ENCODE measurements at regions not wholly inside any gene's neighbourhood (a gene's known extent, or its start where the extent isn't known, plus 50 kb on each side); places are given as distances from the start of the nearest gene placed in this dataset.

GRCh38 chr15:87374339-87374738 is 882.2 kb downstream of the NTRK3 start:
- in situ Hi-C loops (cut with HindIII; ENCODE audit: low sequenced_read_pairs) = no loop called here
- DNase-seq (ENCODE audit: low read depth, low spot score) = no peak

DNA sequence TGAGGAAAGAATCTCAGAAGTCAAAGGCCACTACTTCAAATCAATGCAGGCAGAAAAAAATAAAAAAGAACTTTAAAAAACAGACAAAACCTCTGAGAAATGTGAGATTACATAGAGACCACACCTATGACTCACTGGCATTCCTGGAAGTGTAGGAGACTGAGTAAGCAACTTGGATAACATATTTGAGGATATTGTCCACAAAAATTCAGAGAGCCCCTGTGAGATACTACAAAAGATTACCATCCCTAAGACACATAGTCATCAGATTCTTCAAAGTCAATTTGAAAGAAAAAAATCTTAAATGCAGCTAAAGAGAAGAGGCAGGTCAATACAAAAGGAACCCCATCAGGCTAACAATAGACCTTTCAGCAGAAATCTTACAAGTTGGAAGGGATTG is 887.3 kb downstream of the NTRK3 start:
- in situ Hi-C loops (cut with HindIII; ENCODE audit: low sequenced_read_pairs) = no loop called here
- H3K4me3 ChIP-seq (ENCODE audit: low read depth, low read length) = no peak overlapping the region
- TF ChIP-seq CTCF (IDR thresholded peaks at IDR 0.05; ENCODE audit: low read depth, low read length) = no peak
- peak; percentile 94 for DNase-seq (ENCODE audit: low read depth, low spot score)

More at GRCh38 chr15:87374339-87374738, 882.2 kb downstream of the NTRK3 start:
- H3K4me3 ChIP-seq (ENCODE audit: low read depth, low read length) = no peak overlapping the region
- no peak for TF ChIP-seq CTCF (IDR thresholded peaks at IDR 0.05; ENCODE audit: low read depth, low read length)

- H3K4me3 ChIP-seq (ENCODE audit: low read depth, low read length) = no peak overlapping the region
- in situ Hi-C loops (cut with HindIII; ENCODE audit: low sequenced_read_pairs) = no loop called here
- DNase-seq (ENCODE audit: low read depth, low spot score) = no peak
- TF ChIP-seq CTCF (IDR thresholded peaks at IDR 0.05; ENCODE audit: low read depth, low read length) = no peak
Measured at GRCh38 chr15:87368511-87368910, 888.0 kb downstream of the NTRK3 start.

GRCh38 chr15:87365186-87365585 is 891.4 kb downstream of the NTRK3 start:
- DNase-seq (ENCODE audit: low read depth, low spot score) = peak; percentile 72

DNA sequence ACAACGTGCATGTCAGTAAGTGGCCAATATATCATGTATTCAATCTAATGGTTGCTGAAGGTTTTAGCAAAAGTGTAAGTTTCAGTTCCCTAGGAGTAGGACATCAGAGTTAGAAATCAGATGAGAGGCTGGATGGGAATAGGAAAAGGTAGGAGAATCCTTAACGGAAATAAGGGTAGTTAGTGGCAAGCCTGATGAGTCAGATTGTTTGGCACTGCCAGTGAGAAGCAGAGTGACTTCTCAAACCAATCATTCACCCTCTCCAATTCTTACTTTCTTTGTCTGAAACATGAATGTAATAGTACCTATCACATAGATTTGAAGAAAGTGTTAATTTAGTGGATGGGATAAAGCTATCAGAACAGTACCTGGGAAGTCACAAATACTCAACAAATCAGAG is 894.0 kb downstream of the NTRK3 start:
- no peak overlapping the region for H3K4me3 ChIP-seq (ENCODE audit: low read depth, low read length)
- in situ Hi-C loops (cut with HindIII; ENCODE audit: low sequenced_read_pairs) = no loop called here
- no peak for DNase-seq (ENCODE audit: low read depth, low spot score)
- no peak for TF ChIP-seq CTCF (IDR thresholded peaks at IDR 0.05; ENCODE audit: low read depth, low read length)

More at GRCh38 chr15:87365186-87365585, 891.4 kb downstream of the NTRK3 start:
- no peak for TF ChIP-seq CTCF (IDR thresholded peaks at IDR 0.05; ENCODE audit: low read depth, low read length)
- H3K4me3 ChIP-seq (ENCODE audit: low read depth, low read length) = no peak overlapping the region
- in situ Hi-C loops (cut with HindIII; ENCODE audit: low sequenced_read_pairs) = no loop called here

GRCh38 chr15:87357637-87358313 is 898.8 kb downstream of the NTRK3 start:
- in situ Hi-C loops (cut with HindIII; ENCODE audit: low sequenced_read_pairs) = no loop called here
- H3K4me3 ChIP-seq (ENCODE audit: low read depth, low read length) = no peak overlapping the region
- no peak for TF ChIP-seq CTCF (IDR thresholded peaks at IDR 0.05; ENCODE audit: low read depth, low read length)
- DNase-seq (ENCODE audit: low read depth, low spot score) = no peak

Measured in astrocyte of the spinal cord (primary cell).